ENCODE measurements at regions not wholly inside any gene's neighbourhood (a gene's known extent, or its start where the extent isn't known, plus 50 kb on each side); places are given as distances from the start of the nearest gene placed in this dataset.
A peak's percentile ranks its signal among the peaks of the same experiment; 100 is the strongest.
"Not testable (repeated sequence)": the region's sequence is repeated elsewhere in the genome, so short reads cannot be mapped to it uniquely, and the experiment has no call there.

DNA sequence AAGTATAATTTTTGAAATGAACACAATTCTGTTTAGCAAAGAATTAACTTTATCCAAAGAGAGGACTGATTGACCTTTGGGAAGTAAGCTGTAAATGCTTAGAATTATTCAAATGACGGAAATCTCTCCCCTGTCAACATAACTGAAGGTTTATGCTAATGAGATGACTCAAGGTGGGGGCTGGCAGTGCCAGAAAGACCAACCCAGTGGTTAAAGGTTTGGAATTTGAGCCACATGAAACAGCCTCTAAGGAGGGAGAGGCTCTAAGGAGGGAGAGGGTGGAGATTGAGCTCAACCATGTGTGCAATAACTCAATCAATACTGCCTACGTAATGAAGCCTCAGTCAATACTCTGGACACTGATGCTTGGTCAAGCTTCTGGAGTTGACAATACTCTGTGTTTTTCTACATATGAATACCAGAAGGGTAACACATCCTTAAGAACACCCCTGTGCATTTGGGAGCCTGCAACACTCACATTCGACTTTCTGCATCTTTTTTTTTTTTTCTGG is 123.4 kb upstream of the TENT5A start:
- Histone ChIP-seq H3K4me3 (ENCODE audit: low read depth, low read length) (no peak overlapping the region), H3K36me3 (ENCODE audit: control insufficient read depth, insufficient read depth, low read length) (no peaks in the 10 kb centered on the region), H3K27me3 (ENCODE audit: control insufficient read depth, insufficient read depth, low read length) (no peaks in the 10 kb centered on the region)
- TF ChIP-seq, protein P1, sequence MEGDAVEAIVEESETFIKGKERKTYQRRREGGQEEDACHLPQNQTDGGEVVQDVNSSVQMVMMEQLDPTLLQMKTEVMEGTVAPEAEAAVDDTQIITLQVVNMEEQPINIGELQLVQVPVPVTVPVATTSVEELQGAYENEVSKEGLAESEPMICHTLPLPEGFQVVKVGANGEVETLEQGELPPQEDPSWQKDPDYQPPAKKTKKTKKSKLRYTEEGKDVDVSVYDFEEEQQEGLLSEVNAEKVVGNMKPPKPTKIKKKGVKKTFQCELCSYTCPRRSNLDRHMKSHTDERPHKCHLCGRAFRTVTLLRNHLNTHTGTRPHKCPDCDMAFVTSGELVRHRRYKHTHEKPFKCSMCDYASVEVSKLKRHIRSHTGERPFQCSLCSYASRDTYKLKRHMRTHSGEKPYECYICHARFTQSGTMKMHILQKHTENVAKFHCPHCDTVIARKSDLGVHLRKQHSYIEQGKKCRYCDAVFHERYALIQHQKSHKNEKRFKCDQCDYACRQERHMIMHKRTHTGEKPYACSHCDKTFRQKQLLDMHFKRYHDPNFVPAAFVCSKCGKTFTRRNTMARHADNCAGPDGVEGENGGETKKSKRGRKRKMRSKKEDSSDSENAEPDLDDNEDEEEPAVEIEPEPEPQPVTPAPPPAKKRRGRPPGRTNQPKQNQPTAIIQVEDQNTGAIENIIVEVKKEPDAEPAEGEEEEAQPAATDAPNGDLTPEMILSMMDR (IDR thresholded peaks at IDR 0.05; ENCODE audit: insufficient read depth, low read length, poor library complexity, severe bottlenecking), result no peak
- DNase-seq (ENCODE audit: low read depth), result no peak

DNA sequence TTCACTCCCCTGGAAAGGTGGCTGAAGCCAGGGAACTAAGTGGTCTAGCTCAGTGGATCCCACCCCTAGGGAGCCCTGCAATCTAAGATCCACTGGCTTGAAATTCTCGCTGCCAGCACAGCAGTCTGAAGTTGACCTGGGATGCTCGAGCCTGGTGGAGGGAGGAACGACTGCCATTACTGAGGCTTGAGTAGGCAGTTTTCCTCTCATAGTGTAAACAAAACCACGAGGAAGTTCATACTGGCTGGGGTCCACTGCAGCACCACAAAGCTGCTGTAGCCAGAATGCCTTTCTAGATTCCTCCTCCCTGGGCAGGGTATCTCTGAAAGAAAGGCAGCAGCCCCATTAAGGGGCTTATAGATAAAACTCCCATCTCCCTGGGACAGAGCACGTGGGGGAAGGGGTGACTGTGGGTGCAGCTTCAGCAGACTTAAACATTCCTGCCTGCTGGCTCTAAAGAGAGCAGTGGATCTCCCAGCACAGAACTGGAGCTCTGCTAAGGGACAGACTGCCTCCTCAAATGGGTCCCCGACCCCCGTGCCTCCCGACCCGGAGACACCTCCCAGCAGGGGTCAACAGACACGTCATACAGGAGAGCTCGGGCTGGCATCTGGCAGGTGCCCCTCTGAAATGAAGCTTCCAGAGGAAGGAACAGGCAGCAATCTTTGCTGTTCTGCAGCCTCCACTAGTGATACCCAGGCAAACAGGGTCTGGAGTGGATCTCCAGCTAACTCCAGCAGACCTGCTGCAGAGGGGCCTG is 117.4 kb upstream of the TENT5A start:
- not testable (repeated sequence) for DNase-seq (ENCODE audit: low read depth); H3K4me3 ChIP-seq (ENCODE audit: low read depth, low read length); H3K36me3 ChIP-seq (ENCODE audit: control insufficient read depth, insufficient read depth, low read length); H3K27me3 ChIP-seq (ENCODE audit: control insufficient read depth, insufficient read depth, low read length)

DNA sequence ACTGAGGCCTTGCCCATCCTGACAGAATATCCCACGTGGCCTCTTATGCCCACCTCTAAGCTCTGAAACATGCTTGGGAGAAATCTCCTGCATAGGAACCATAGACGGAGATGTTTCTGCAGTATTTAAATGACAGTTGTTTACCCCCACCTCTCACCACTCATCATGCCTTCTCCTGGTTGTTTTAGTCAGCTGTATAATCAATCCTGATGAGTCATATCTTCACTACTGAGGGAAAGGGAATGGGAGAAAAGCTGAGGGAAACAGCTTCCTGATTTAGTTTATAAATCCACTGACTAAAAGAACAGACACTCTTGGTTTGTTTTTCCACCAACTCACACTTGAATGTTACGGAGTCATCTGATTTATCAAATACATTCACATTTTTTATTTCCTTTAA is 113.2 kb upstream of the TENT5A start:
- peak; percentile 35 for DNase-seq (ENCODE audit: low read depth)
- H3K27me3 ChIP-seq (ENCODE audit: control insufficient read depth, insufficient read depth, low read length), result no peaks in the 10 kb centered on the region
- TF ChIP-seq, protein P1 (IDR thresholded peaks at IDR 0.05; ENCODE audit: insufficient read depth, low read length, poor library complexity, severe bottlenecking), result no peak

DNA sequence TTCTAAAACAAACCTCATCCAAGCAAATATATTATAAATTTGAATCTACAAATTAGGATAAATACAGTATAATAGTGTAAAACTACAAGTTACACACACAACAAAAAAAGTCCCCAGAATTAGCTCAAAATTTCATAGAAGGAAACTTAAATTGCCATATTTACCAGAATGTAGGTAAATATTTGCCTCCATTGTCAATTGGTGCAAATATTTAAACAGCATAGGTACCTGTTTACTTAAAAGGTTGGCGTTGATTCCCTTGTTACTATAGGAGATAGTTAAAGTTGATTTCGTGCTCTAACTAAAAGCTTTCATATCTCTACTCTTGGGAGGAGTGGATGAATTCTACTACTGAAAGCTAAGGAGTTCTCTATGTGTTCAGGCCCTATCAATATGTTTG is 111.6 kb upstream of the TENT5A start:
- no peaks in the 10 kb centered on the region for H3K36me3 ChIP-seq (ENCODE audit: control insufficient read depth, insufficient read depth, low read length)
- TF ChIP-seq, protein P1 (IDR thresholded peaks at IDR 0.05; ENCODE audit: insufficient read depth, low read length, poor library complexity, severe bottlenecking), result no peak
- DNase-seq (ENCODE audit: low read depth), result no peak

More for the DNA sequence above, 113.2 kb upstream of the TENT5A start:
- Histone ChIP-seq H3K4me3 (ENCODE audit: low read depth, low read length) (no peak overlapping the region), H3K36me3 (ENCODE audit: control insufficient read depth, insufficient read depth, low read length) (no peaks in the 10 kb centered on the region)

DNA sequence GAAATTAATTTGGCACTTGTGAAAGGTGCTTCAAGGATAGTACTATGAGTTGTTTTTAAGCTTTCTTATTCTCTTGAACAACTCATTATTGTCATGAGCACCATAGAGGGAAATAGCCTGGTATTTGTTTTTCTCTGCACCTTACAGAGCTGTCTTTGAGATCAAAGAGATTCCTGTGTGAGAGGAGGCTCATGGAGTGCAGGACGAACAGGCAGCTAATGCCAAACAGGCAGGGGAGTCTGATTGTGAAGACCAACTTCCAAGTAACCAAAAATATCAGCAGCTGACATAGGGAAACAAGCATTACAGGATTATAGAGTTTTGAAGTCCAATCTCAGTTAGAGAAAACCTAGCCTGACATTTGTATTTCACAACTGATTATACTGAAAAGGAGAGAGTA is 110.6 kb upstream of the TENT5A start:
- TF ChIP-seq, protein P1 (IDR thresholded peaks at IDR 0.05; ENCODE audit: insufficient read depth, low read length, poor library complexity, severe bottlenecking), result no peak
- DNase-seq (ENCODE audit: low read depth), result no peak
- no peaks in the 10 kb centered on the region for H3K36me3 ChIP-seq (ENCODE audit: control insufficient read depth, insufficient read depth, low read length)
- H3K27me3 ChIP-seq (ENCODE audit: control insufficient read depth, insufficient read depth, low read length), result no peaks in the 10 kb centered on the region
- no peak overlapping the region for H3K4me3 ChIP-seq (ENCODE audit: low read depth, low read length)

More for the DNA sequence above, 111.6 kb upstream of the TENT5A start:
- Histone ChIP-seq H3K27me3 (ENCODE audit: control insufficient read depth, insufficient read depth, low read length) (no peaks in the 10 kb centered on the region), H3K4me3 (ENCODE audit: low read depth, low read length) (no peak overlapping the region)

DNA sequence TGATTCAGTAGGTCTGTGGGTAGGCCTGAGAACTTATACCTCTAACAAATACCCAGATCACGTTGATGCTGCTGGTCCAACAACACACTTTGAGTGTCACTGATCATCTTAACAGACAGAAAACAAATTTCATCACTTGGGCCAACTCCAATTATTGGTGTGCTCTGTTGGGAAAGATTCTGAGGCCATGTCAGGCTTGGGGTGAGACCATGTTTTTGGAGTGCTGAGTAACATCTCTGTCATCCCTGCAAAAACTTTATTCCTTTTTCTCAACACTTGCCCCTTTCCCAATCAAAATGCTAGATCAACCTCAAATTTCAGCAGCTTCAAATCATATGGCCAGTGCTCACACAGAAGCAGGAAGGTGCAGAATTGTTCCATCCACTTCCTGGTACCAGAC is 108.8 kb upstream of the TENT5A start:
- H3K27me3 ChIP-seq (ENCODE audit: control insufficient read depth, insufficient read depth, low read length), result no peaks in the 10 kb centered on the region
- DNase-seq (ENCODE audit: low read depth), result no peak
- TF ChIP-seq, protein P1 (IDR thresholded peaks at IDR 0.05; ENCODE audit: insufficient read depth, low read length, poor library complexity, severe bottlenecking), result no peak
- no peaks in the 10 kb centered on the region for H3K36me3 ChIP-seq (ENCODE audit: control insufficient read depth, insufficient read depth, low read length)
- H3K4me3 ChIP-seq (ENCODE audit: low read depth, low read length), result no peak overlapping the region
